WTC11 (cell line): ENCODE measurements at regions not wholly inside any gene's neighbourhood (a gene's known extent, or its start where the extent isn't known, plus 50 kb on each side); places are given as distances from the start of the nearest gene placed in this dataset.

Experiments
- ATAC-seq: fragments of 200-7000 bp; cut with Tn5 transposase; 2 replicates; pipeline ENCODE4 v1.10.0; 2021; ENCODE audit warnings: mild to moderate bottlenecking, moderate library complexity
- CTCF ChIA-PET: fragments of 300-600 bp; sonication (Branson Sonifier 250); formaldehyde crosslinking; loops from one replicate; lab custom pipeline; 2021; ENCODE audit warnings: antibody characterized with exemption; lab: Charles Lee
- POLR2A ChIA-PET: fragments of 350-600 bp; sonication (Branson Sonifier 250); formaldehyde crosslinking; loops from one replicate; lab custom pipeline; 2021; ENCODE audit warnings: antibody characterized with exemption; lab: Charles Lee
- DNase-seq: peaks from one replicate; pipeline ENCODE4 v3.0.0; 2021; ENCODE audit warnings: low spot score
- H3K27ac Mint-ChIP-seq: 2 replicates; pipeline ENCODE4 v1.8.0; 2021; ENCODE audit warnings: mixed read lengths
- H3K27me3 Mint-ChIP-seq: 2 replicates; pipeline ENCODE4 v1.8.0; 2021; ENCODE audit warnings: low read depth, mild to moderate bottlenecking, moderate library complexity, mixed read lengths
- H3K36me3 Mint-ChIP-seq: 2 replicates; pipeline ENCODE4 v1.8.0; 2021; ENCODE audit warnings: mixed read lengths
- H3K4me1 Mint-ChIP-seq: 2 replicates; pipeline ENCODE4 v1.8.0; 2022; ENCODE audit warnings: mixed read lengths
- H3K4me3 Mint-ChIP-seq: 2 replicates; pipeline ENCODE4 v1.8.0; 2021; ENCODE audit warnings: mild to moderate bottlenecking, moderate library complexity, mixed read lengths
- H3K9me3 Mint-ChIP-seq: 2 replicates; pipeline ENCODE4 v1.8.0; 2021; ENCODE audit warnings: mixed read lengths
- ATF1 ChIP-seq: sonication (generic); formaldehyde crosslinking; IDR thresholded peaks from 2 replicates; pipeline ENCODE4 v1.8.1; 2023; ENCODE audit warnings: mild to moderate bottlenecking, moderate library complexity, missing genetic modification reagents
- CREB1 ChIP-seq: sonication (generic); formaldehyde crosslinking; IDR thresholded peaks from 2 replicates; pipeline ENCODE4 v1.8.0; 2023; ENCODE audit warnings: mild to moderate bottlenecking, missing genetic modification reagents
- CREM ChIP-seq: sonication (generic); formaldehyde crosslinking; IDR thresholded peaks from 2 replicates; pipeline ENCODE4 v1.8.1; 2022; ENCODE audit warnings: mild to moderate bottlenecking, missing genetic modification reagents, moderate library complexity
- ESRRA ChIP-seq: sonication (generic); formaldehyde crosslinking; IDR thresholded peaks from 2 replicates; pipeline ENCODE4 v1.8.1; 2022; ENCODE audit warnings: mild to moderate bottlenecking, missing genetic modification reagents, borderline replicate concordance
- ETV6 ChIP-seq: sonication (generic); formaldehyde crosslinking; IDR thresholded peaks from 2 replicates; pipeline ENCODE4 v1.8.1; 2022; ENCODE audit warnings: mild to moderate bottlenecking, missing genetic modification reagents
- FOXP1 ChIP-seq: sonication (generic); formaldehyde crosslinking; IDR thresholded peaks from 2 replicates; pipeline ENCODE4 v1.8.0; 2022; ENCODE audit warnings: missing genetic modification reagents, mild to moderate bottlenecking, moderate library complexity, borderline replicate concordance
- GRHL2 ChIP-seq: fragments of 250-450 bp; sonication (Bioruptor Pico); IDR thresholded peaks from 2 replicates; pipeline ENCODE4 v1.8.0; 2022; ENCODE audit warnings: mild to moderate bottlenecking, moderate library complexity; ENCODE audit not compliant: insufficient replicate concordance, severe bottlenecking
- GTF2I ChIP-seq: fragments of 250-450 bp; sonication (Bioruptor Pico); conservative IDR thresholded peaks from 2 replicates; pipeline ENCODE4 v1.4.0; 2021; ENCODE audit warnings: mild to moderate bottlenecking
- JUN ChIP-seq: sonication (generic); formaldehyde crosslinking; IDR thresholded peaks from 2 replicates; pipeline ENCODE4 v1.8.0; 2023; ENCODE audit warnings: mild to moderate bottlenecking, missing genetic modification reagents
- MXD4 ChIP-seq: fragments of 250-450 bp; sonication (Bioruptor Pico); IDR thresholded peaks from 2 replicates; pipeline ENCODE4 v1.8.0; 2021; ENCODE audit warnings: mild to moderate bottlenecking, moderate library complexity, borderline replicate concordance
- NFATC4 ChIP-seq: fragments of 250-450 bp; sonication (Bioruptor Pico); IDR thresholded peaks from 2 replicates; pipeline ENCODE4 v1.9.0; 2021; ENCODE audit warnings: mild to moderate bottlenecking
- NFYB ChIP-seq: sonication (generic); formaldehyde crosslinking; conservative IDR thresholded peaks from 2 replicates; pipeline ENCODE4 v1.8.0; 2022; ENCODE audit warnings: low read depth, missing genetic modification reagents
- NR2C2 ChIP-seq: sonication (generic); formaldehyde crosslinking; IDR thresholded peaks from 2 replicates; pipeline ENCODE4 v1.8.0; 2022; ENCODE audit warnings: mild to moderate bottlenecking, missing genetic modification reagents
- TEAD1 ChIP-seq: sonication (generic); formaldehyde crosslinking; IDR thresholded peaks from 2 replicates; pipeline ENCODE4 v1.8.0; 2022; ENCODE audit warnings: mild to moderate bottlenecking, missing genetic modification reagents
- ZNF317 ChIP-seq: sonication (generic); formaldehyde crosslinking; IDR thresholded peaks from 2 replicates; pipeline ENCODE4 v1.8.1; 2023; ENCODE audit warnings: low read depth, mild to moderate bottlenecking, moderate library complexity, missing genetic modification reagents, borderline replicate concordance
- TF ChIP-seq, protein P1 (sequence below): fragments of 250-450 bp; sonication (Bioruptor Pico); IDR thresholded peaks from 2 replicates; pipeline ENCODE4 v1.9.0; 2021; ENCODE audit warnings: mild to moderate bottlenecking
- TF ChIP-seq, protein P2 (sequence below): sonication (generic); formaldehyde crosslinking; IDR thresholded peaks from 2 replicates; pipeline ENCODE4 v1.8.0; 2022; ENCODE audit warnings: mild to moderate bottlenecking, missing genetic modification reagents
- TF ChIP-seq, protein P3 (sequence below): sonication (generic); formaldehyde crosslinking; IDR thresholded peaks from 2 replicates; pipeline ENCODE4 v1.8.1; 2022; ENCODE audit warnings: mild to moderate bottlenecking, missing genetic modification reagents, moderate library complexity, borderline replicate concordance
- TF ChIP-seq, protein P4 (sequence below): sonication (generic); formaldehyde crosslinking; conservative IDR thresholded peaks from 2 replicates; pipeline ENCODE4 v1.8.1; 2022; ENCODE audit warnings: mild to moderate bottlenecking, missing genetic modification reagents
- TF ChIP-seq, protein P5 (sequence below): sonication (generic); formaldehyde crosslinking; IDR thresholded peaks from 2 replicates; pipeline ENCODE4 v1.8.1; 2023; ENCODE audit warnings: mild to moderate bottlenecking, missing genetic modification reagents
- TF ChIP-seq, protein P6 (sequence below): sonication (generic); formaldehyde crosslinking; IDR thresholded peaks from 2 replicates; pipeline ENCODE4 v1.8.0; 2022; ENCODE audit warnings: mild to moderate bottlenecking, missing genetic modification reagents
- TF ChIP-seq, protein P7 (sequence below): fragments of 250-450 bp; sonication (Bioruptor Pico); IDR thresholded peaks from 2 replicates; pipeline ENCODE4 v1.9.0; 2021; ENCODE audit warnings: moderate library complexity, mild to moderate bottlenecking, inconsistent platforms, borderline replicate concordance
- TF ChIP-seq, protein P8 (sequence below): sonication (generic); formaldehyde crosslinking; IDR thresholded peaks from 2 replicates; pipeline ENCODE4 v1.8.1; 2022; ENCODE audit warnings: low read depth, missing genetic modification reagents, borderline replicate concordance
- TF ChIP-seq, protein P9 (sequence below): sonication (generic); formaldehyde crosslinking; IDR thresholded peaks from 2 replicates; pipeline ENCODE4 v1.8.0; 2022; ENCODE audit warnings: mild to moderate bottlenecking, missing genetic modification reagents
- TF ChIP-seq, protein P10 (sequence below): sonication (generic); formaldehyde crosslinking; IDR thresholded peaks from 2 replicates; pipeline ENCODE4 v1.8.1; 2022; ENCODE audit warnings: missing genetic modification reagents, borderline replicate concordance

DNA sequence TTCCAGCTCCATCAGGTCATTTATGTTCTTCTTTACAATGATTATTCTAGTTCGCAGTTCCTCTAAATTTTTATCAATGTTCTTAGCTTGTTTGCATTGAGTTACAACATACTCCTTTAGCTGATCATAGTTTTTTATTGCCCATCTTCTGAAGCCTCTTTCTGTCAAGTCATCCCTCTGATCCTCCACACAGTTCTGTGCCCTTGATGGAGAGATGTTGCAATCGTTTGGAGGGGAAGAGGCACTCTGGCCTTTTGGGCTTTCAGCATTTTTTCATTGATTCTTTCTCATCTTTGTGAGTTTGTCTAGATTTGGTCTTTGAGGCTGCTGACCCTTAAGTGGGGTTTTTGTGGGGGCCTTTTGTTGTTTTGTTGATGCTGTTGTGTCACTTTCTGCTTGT is 234.6 kb upstream of the CBLB start:
- no peak for DNase-seq
- no peak overlapping the region for H3K27ac Mint-ChIP-seq
- CTCF ChIA-PET: no interaction called here
- no peak for TF ChIP-seq ETV6 (CRISPR knock-in tag)
- no peak for TF ChIP-seq ZNF317 (CRISPR knock-in tag)
- TF ChIP-seq, protein P1, sequence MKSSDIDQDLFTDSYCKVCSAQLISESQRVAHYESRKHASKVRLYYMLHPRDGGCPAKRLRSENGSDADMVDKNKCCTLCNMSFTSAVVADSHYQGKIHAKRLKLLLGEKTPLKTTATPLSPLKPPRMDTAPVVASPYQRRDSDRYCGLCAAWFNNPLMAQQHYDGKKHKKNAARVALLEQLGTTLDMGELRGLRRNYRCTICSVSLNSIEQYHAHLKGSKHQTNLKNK (CRISPR knock-in tag): no peak
- no peak for TF ChIP-seq ATF1 (CRISPR knock-in tag)
- TF ChIP-seq CREB1 (CRISPR knock-in tag): no peak
- TF ChIP-seq GRHL2 (CRISPR knock-in tag): no peak
- no peak for TF ChIP-seq GTF2I
- TF ChIP-seq, protein P2, sequence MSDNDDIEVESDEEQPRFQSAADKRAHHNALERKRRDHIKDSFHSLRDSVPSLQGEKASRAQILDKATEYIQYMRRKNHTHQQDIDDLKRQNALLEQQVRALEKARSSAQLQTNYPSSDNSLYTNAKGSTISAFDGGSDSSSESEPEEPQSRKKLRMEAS (CRISPR knock-in tag): no peak
- no peak for TF ChIP-seq JUN (CRISPR knock-in tag)
- TF ChIP-seq, protein P3, sequence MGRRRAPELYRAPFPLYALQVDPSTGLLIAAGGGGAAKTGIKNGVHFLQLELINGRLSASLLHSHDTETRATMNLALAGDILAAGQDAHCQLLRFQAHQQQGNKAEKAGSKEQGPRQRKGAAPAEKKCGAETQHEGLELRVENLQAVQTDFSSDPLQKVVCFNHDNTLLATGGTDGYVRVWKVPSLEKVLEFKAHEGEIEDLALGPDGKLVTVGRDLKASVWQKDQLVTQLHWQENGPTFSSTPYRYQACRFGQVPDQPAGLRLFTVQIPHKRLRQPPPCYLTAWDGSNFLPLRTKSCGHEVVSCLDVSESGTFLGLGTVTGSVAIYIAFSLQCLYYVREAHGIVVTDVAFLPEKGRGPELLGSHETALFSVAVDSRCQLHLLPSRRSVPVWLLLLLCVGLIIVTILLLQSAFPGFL (CRISPR knock-in tag): no peak
- TF ChIP-seq, protein P4, sequence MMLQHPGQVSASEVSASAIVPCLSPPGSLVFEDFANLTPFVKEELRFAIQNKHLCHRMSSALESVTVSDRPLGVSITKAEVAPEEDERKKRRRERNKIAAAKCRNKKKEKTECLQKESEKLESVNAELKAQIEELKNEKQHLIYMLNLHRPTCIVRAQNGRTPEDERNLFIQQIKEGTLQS (CRISPR knock-in tag): no peak
- TF ChIP-seq NFYB (CRISPR knock-in tag): no peak
- TF ChIP-seq, protein P5, sequence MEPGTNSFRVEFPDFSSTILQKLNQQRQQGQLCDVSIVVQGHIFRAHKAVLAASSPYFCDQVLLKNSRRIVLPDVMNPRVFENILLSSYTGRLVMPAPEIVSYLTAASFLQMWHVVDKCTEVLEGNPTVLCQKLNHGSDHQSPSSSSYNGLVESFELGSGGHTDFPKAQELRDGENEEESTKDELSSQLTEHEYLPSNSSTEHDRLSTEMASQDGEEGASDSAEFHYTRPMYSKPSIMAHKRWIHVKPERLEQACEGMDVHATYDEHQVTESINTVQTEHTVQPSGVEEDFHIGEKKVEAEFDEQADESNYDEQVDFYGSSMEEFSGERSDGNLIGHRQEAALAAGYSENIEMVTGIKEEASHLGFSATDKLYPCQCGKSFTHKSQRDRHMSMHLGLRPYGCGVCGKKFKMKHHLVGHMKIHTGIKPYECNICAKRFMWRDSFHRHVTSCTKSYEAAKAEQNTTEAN (CRISPR knock-in tag): no peak
- TF ChIP-seq, protein P6, sequence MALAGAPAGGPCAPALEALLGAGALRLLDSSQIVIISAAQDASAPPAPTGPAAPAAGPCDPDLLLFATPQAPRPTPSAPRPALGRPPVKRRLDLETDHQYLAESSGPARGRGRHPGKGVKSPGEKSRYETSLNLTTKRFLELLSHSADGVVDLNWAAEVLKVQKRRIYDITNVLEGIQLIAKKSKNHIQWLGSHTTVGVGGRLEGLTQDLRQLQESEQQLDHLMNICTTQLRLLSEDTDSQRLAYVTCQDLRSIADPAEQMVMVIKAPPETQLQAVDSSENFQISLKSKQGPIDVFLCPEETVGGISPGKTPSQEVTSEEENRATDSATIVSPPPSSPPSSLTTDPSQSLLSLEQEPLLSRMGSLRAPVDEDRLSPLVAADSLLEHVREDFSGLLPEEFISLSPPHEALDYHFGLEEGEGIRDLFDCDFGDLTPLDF (CRISPR knock-in tag): no peak
- no peak for TF ChIP-seq TEAD1
- TF ChIP-seq, all 79 proteins: peak for 0
- POLR2A ChIA-PET: no interaction called here
- H3K9me3 Mint-ChIP-seq: peaks cover 51% of the 10 kb centered on the region
- no peaks in the 10 kb centered on the region for H3K4me1 Mint-ChIP-seq
- H3K4me3 Mint-ChIP-seq: no peak overlapping the region
- ATAC-seq: no peak
- H3K36me3 Mint-ChIP-seq: peaks cover 32% of the 10 kb centered on the region
- H3K27me3 Mint-ChIP-seq: no peaks in the 10 kb centered on the region

DNA sequence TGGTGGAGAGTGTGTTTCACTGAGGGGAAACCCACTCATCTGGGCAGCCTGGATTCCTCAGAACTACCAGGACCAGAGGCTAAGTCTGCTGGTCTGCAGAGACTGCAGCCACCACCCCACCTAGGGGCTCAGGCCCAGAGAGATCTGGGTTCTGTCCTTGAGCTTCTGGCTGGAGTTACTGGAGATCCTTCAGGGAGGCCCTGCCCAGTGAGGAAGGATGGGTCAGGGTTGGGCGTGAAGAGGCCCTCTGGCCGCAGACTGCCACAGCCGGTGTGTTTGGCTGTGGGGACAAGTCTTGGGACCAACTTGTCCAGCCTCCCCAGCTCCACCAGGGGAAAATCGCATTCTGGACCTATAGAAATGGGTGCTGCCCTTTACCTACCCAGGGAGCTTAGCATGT is 235.3 kb upstream of the CBLB start:
- ChIA-PET CTCF (no interaction called here), POLR2A (no interaction called here)
- TF ChIP-seq, protein P7, sequence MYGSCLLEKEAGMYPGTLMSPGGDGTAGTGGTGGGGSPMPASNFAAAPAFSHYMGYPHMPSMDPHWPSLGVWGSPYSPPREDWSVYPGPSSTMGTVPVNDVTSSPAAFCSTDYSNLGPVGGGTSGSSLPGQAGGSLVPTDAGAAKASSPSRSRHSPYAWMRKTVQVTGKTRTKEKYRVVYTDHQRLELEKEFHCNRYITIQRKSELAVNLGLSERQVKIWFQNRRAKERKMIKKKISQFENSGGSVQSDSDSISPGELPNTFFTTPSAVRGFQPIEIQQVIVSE (CRISPR knock-in tag): no peak
- TF ChIP-seq ESRRA: no peak
- TF ChIP-seq, protein P8, sequence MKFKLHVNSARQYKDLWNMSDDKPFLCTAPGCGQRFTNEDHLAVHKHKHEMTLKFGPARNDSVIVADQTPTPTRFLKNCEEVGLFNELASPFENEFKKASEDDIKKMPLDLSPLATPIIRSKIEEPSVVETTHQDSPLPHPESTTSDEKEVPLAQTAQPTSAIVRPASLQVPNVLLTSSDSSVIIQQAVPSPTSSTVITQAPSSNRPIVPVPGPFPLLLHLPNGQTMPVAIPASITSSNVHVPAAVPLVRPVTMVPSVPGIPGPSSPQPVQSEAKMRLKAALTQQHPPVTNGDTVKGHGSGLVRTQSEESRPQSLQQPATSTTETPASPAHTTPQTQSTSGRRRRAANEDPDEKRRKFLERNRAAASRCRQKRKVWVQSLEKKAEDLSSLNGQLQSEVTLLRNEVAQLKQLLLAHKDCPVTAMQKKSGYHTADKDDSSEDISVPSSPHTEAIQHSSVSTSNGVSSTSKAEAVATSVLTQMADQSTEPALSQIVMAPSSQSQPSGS (CRISPR knock-in tag): no peak
- TF ChIP-seq, protein P9, sequence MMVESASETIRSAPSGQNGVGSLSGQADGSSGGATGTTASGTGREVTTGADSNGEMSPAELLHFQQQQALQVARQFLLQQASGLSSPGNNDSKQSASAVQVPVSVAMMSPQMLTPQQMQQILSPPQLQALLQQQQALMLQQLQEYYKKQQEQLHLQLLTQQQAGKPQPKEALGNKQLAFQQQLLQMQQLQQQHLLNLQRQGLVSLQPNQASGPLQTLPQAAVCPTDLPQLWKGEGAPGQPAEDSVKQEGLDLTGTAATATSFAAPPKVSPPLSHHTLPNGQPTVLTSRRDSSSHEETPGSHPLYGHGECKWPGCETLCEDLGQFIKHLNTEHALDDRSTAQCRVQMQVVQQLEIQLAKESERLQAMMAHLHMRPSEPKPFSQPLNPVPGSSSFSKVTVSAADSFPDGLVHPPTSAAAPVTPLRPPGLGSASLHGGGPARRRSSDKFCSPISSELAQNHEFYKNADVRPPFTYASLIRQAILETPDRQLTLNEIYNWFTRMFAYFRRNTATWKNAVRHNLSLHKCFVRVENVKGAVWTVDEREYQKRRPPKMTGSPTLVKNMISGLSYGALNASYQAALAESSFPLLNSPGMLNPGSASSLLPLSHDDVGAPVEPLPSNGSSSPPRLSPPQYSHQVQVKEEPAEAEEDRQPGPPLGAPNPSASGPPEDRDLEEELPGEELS (CRISPR knock-in tag): no peak
- no peak for TF ChIP-seq FOXP1 (CRISPR knock-in tag)
- TF ChIP-seq, protein P10, sequence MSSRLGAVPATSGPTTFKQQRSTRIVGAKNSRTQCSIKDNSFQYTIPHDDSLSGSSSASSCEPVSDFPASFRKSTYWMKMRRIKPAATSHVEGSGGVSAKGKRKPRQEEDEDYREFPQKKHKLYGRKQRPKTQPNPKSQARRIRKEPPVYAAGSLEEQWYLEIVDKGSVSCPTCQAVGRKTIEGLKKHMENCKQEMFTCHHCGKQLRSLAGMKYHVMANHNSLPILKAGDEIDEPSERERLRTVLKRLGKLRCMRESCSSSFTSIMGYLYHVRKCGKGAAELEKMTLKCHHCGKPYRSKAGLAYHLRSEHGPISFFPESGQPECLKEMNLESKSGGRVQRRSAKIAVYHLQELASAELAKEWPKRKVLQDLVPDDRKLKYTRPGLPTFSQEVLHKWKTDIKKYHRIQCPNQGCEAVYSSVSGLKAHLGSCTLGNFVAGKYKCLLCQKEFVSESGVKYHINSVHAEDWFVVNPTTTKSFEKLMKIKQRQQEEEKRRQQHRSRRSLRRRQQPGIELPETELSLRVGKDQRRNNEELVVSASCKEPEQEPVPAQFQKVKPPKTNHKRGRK (CRISPR knock-in tag): no peak
- TF ChIP-seq NR2C2 (CRISPR knock-in tag): no peak
- TF ChIP-seq NFATC4 (CRISPR knock-in tag): no peak
- no peak for TF ChIP-seq MXD4
- TF ChIP-seq ETV6 (CRISPR knock-in tag): no peak
- TF ChIP-seq CREM (CRISPR knock-in tag): no peak
- no peak for TF ChIP-seq CREB1 (CRISPR knock-in tag)
- no peaks in the 10 kb centered on the region for H3K4me1 Mint-ChIP-seq
- no peak overlapping the region for H3K4me3 Mint-ChIP-seq
- no peak overlapping the region for H3K27ac Mint-ChIP-seq
- H3K27me3 Mint-ChIP-seq: no peaks in the 10 kb centered on the region
- H3K36me3 Mint-ChIP-seq: peaks cover 28% of the 10 kb centered on the region
- DNase-seq: no peak
- peaks cover 45% of the 10 kb centered on the region for H3K9me3 Mint-ChIP-seq
- no peak for ATAC-seq
